HG03066 (cell line): ENCODE measurements at regions not wholly inside any gene's neighbourhood (a gene's known extent, or its start where the extent isn't known, plus 50 kb on each side); places are given as distances from the start of the nearest gene placed in this dataset.

ENCODE experiments used
- ATAC-seq: cut with Tn5 transposase; IDR thresholded peaks from one replicate; pipeline ENCODE4 v1.9.1; 2021; ENCODE audit warnings: low read depth; ENCODE audit not compliant: unreplicated experiment

GRCh38 chr9:82565188-82565969, 497.6 kb downstream of the RASEF start:
- no peak for ATAC-seq

DNA sequence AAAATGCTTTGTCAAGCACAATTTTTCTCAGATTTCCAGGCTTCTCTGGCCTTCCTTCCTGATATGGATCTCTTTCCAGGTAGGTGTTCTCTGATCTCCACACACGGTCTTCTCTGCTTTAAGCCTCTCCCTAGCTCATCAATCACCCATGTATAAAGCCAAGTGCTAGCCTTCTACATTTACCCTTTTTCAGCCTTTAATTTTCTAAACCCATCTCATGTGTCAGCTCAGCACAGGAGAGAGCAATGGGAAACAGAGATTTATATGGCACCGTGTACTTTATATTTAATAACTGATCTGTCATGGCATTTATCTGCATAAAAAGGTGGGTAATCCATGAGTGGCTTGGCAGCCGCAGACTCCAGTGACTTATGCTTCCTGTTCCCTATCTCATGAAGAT, 495.0 kb downstream of the RASEF start:
- no peak for ATAC-seq

DNA sequence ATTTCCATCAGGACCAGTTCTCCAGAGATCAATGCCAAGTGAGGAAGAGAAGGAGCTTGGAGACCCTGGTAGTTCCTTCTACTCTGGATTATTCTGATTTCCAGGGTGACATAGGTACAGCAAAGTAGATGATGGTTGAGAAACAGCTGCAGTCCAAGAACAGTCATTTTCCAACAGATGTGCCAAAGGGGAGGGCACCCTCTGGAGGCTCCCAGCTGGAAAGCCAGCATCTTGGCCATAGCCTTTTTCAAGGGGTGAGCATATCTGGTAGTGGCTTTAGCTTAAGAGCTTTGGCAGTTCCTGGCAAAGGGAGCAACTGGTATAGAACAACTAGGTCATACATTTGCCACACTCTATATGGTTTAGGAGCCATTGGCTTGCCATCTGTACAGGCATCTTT, 492.7 kb downstream of the RASEF start:
- no peak for ATAC-seq

DNA sequence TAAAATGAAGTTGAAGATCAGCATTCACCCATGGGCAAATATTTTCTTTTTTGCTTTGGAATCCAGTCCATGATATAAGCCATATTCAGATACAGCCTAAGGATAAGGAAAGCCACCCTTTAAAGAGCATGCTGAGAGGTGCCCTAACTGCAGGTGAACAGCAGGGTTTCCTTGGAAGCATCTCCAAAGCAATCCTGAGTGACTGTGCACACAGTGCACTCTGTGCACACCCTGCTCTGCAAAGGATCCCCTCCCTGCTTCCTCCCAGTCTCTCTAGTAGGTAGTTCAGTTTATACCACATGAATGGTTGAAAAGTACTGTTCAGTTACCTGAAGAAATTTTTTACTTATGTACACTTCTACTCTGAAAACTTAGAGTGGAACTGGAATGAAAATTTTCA, 491.4 kb downstream of the RASEF start:
- ATAC-seq: no peak

GRCh38 chr9:82572146-82572545, 490.8 kb downstream of the RASEF start:
- ATAC-seq: no peak

- ATAC-seq: no peak
Observed at GRCh38 chr9:82574911-82575310, 488.0 kb downstream of the RASEF start.

DNA sequence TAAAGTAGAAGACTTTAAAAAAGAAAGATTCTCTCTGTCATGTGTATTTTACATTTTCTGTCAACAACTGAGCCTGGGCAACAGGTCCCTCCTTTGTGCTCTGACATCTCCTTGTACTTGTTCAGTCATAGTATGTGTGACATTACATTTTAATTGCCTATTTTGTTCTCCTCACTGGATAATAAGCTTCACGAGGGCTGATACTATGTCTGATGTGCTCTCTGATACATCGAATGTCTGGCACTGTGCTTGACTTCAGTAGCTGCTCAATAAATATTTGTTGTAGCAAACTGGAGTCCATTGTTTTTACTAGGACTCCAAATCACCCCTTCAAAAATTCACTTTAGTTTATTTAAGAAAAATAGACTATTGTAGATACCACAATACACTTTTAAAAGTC, 482.0 kb downstream of the RASEF start:
- ATAC-seq: no peak

DNA sequence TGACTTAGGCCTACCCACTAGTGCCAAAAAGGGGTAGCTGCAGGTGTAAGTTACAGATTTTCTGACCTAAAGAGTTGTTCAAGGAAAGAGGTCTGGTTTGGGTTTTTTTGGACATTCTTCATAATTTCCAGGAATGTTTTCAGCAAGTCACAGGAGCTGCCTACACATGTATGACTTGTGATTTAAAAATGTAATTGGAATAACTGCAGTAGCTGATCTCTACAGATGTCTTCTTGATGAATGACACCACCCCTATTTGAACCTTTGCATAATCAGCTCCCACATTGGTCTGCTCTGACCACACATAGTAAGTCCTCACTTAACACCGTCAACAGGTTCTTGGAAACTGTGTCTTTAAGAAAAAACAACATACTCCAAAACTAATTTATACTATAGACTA, 481.4 kb downstream of the RASEF start:
- ATAC-seq: no peak

- ATAC-seq: no peak
Observed at GRCh38 chr9:82581935-82582334, 481.0 kb downstream of the RASEF start.

GRCh38 chr9:82582693-82583092, 480.2 kb downstream of the RASEF start:
- ATAC-seq: no peak

- ATAC-seq: no peak
Observed at GRCh38 chr9:82583524-82583923, 479.4 kb downstream of the RASEF start.

GRCh38 chr9:82584349-82584863, 478.5 kb downstream of the RASEF start:
- ATAC-seq: no peak

- no peak for ATAC-seq
Observed at GRCh38 chr9:82586918-82587356, 476.0 kb downstream of the RASEF start.

GRCh38 chr9:82588301-82589180, 474.4 kb downstream of the RASEF start:
- no peak for ATAC-seq

DNA sequence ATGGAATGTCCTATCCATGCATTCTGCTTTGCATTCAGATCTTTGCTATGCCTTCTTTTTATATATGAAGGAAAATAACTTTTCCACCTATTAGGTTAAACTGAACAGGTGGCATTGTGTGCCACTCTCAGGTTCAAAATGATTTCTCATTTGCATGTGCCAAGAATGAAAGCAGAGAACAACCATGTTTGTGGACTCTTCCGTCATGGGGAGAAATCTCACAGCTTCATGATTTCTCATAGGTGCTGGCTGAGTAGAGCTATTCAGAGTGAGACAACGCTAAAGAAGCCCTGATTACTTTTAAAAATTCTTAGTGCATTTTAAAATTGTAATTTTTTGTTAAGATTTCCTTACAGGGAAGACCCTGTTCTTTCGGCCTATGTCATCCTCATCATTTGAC, 472.1 kb downstream of the RASEF start:
- ATAC-seq: no peak

- ATAC-seq: no peak
Observed at GRCh38 chr9:82593501-82593900, 469.4 kb downstream of the RASEF start.

DNA sequence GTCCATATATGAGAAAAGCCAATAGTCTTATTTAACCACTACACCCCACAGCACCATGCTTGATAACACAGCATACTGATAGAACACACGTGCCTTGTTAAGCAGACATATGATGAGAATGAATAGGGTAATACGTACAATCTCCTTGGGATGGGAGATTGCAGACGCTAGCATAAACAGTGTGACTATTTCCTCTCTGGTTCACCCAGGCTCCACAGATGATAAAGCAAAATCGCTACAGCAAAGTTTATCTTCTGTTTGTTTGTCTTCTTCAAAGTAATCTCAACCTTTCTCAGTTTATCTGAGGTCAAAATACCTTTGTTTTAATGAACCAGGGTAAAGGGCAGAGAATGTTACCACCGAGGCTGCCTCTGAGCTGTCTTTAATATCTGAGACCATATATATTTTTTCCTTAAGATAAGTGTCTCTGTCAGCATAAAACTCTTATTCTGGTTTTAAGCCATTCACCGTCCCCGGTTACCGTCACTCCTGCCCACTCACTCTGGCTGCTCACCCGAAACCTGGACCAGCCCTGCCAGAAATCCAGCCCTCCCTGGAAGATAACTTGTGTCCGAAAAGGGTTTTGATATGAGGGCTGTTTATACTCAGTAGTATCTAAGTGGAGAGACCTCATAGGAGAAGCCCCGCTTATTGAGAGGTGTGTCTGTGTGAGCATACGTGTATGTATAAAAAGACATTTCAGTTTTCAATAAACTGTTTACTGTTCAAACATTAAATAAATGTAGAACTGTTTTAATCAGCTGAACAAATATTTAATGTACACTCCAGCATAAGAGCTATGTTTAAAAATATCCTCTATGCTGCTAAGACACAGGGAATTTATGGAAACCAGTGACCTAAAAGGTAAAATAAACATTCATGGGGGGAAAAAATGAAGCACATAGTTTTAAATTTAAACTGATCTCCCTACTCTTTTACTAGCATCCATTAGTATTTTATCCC, 465.4 kb downstream of the RASEF start:
- no peak for ATAC-seq

- no peak for ATAC-seq
Observed at GRCh38 chr9:82598241-82599039, 464.5 kb downstream of the RASEF start.

GRCh38 chr9:82599336-82599949, 463.5 kb downstream of the RASEF start:
- ATAC-seq: no peak
